GM12878 (cell line): ENCODE measurements at regions not wholly inside any gene's neighbourhood (a gene's known extent, or its start where the extent isn't known, plus 50 kb on each side); places are given as distances from the start of the nearest gene placed in this dataset.

Experiments
- ATAC-seq: fragments of 200-7000 bp; cut with Tn5 transposase; 3 replicates; pipeline ENCODE4 v1.9.1; 2020; ENCODE audit warnings: mild to moderate bottlenecking, moderate library complexity
- BruUV-seq: library from RNA; stranded (reverse); fragments of 400-500 nt; replicated peaks from 2 replicates; lab custom pipeline; 2021; lab: Mats Ljungman, UMichigan
- CTCF ChIA-PET: fragments of 300-600 bp; sonication (Branson Sonifier 250); formaldehyde crosslinking; extraction: SDS; loops from one replicate; lab custom pipeline; 2021; ENCODE audit warnings: inconsistent platforms; lab: Yijun Ruan, JAX
- POLR2A ChIA-PET: fragments of 350-600 bp; formaldehyde crosslinking; extraction: SDS; loops from one replicate; lab custom pipeline; 2021; ENCODE audit warnings: inconsistent platforms; lab: Charles Lee
- RAD21 ChIA-PET: fragments of 300-600 bp; sonication (Branson Sonifier 250); formaldehyde crosslinking; loops from one replicate; lab custom pipeline; 2023; ENCODE audit warnings: antibody characterized with exemption; ENCODE audit not compliant: unreplicated experiment; lab: Charles Lee
- SMC1A ChIA-PET: fragments of 300-600 bp; sonication (Branson Sonifier 250); formaldehyde crosslinking; loops from one replicate; lab custom pipeline; 2023; ENCODE audit not compliant: unreplicated experiment, uncharacterized antibody; lab: Charles Lee
- DNase-seq: peaks from one replicate; pipeline ENCODE4 v3.0.0-alpha.2; 2011; ENCODE audit warnings: low read depth, low spot score
- FAIRE-seq: peaks from 3 replicates; lab custom pipeline; 2011; peaks lifted over from hg19 to GRCh38; lab: Jason Lieb, UNC
- H2AFZ ChIP-seq: 2 replicates; pipeline ENCODE4 v1.6.0; 2011; ENCODE audit warnings: low read depth, low read length, control low read depth; ENCODE audit not compliant: control insufficient read depth
- H3K27ac ChIP-seq: 2 replicates; pipeline ENCODE4 v1.5.1; 2011; ENCODE audit warnings: control low read depth; ENCODE audit not compliant: control insufficient read depth, insufficient read depth
- H3K27me3 ChIP-seq, 2 experiments: replicated peaks in 1 of 2; 2 replicates each; pipeline versions ENCODE4 v1.6.0 to v1.6.1; 2011; ENCODE audit warnings: low read length in 1 of 2; ENCODE audit not compliant: control insufficient read depth in 2 of 2, insufficient read depth in 2 of 2
- H3K36me3 ChIP-seq, 2 experiments: 2 replicates each; pipeline ENCODE4 v1.5.1; 2011; ENCODE audit warnings: low read length in 1 of 2; ENCODE audit not compliant: control insufficient read depth in 2 of 2, insufficient read depth in 2 of 2
- H3K4me1 ChIP-seq: 2 replicates; pipeline ENCODE4 v1.6.1; 2011; ENCODE audit warnings: mild to moderate bottlenecking, low read length, moderate library complexity, mixed read lengths; ENCODE audit not compliant: control insufficient read depth, insufficient read depth
- H3K4me2 ChIP-seq: 2 replicates; pipeline ENCODE4 v1.6.0; 2011; ENCODE audit warnings: control low read depth; ENCODE audit not compliant: control insufficient read depth, insufficient read depth
- H3K4me3 ChIP-seq: fragments of 200-600 bp; sonication (generic); 2 replicates; pipeline ENCODE4 v1.5.1; 2016
- H3K79me2 ChIP-seq: 2 replicates; pipeline ENCODE4 v1.6.0; 2011; ENCODE audit warnings: low read length; ENCODE audit not compliant: control insufficient read depth, insufficient read depth
- H3K9ac ChIP-seq: 2 replicates; pipeline ENCODE4 v1.8.0; 2011; ENCODE audit warnings: low read length, control low read depth, mixed read lengths; ENCODE audit not compliant: control insufficient read depth, insufficient read depth
- H3K9me3 ChIP-seq: replicated peaks from 3 replicates; pipeline ENCODE4 v1.5.1; 2011; ENCODE audit warnings: mild to moderate bottlenecking, low read length; ENCODE audit not compliant: control insufficient read depth, insufficient read depth
- H4K20me1 ChIP-seq: 2 replicates; pipeline ENCODE4 v1.6.0; 2011; ENCODE audit not compliant: control insufficient read depth, insufficient read depth
- ATF2 ChIP-seq: IDR thresholded peaks from 2 replicates; pipeline ENCODE4 v1.6.1; 2012; ENCODE audit warnings: low read length, inconsistent platforms
- CUX1 ChIP-seq: IDR thresholded peaks from 2 replicates; pipeline ENCODE4 v1.6.1; 2012; ENCODE audit warnings: improper control_type of control experiment, low read depth, low read length; ENCODE audit not compliant: insufficient replicate concordance
- KDM1A ChIP-seq: fragments of 200-600 bp; sonication (generic); IDR thresholded peaks from 2 replicates; pipeline ENCODE4 v1.6.1; 2016; ENCODE audit warnings: borderline replicate concordance
- MYB ChIP-seq: fragments of 150-350 bp; IDR thresholded peaks from 2 replicates; pipeline ENCODE4 v1.6.1; 2014; ENCODE audit warnings: mild to moderate bottlenecking, low read depth, low read length, borderline replicate concordance
- NFYB ChIP-seq: IDR thresholded peaks from 2 replicates; pipeline ENCODE4 v1.6.1; 2011; ENCODE audit warnings: low read depth, mild to moderate bottlenecking, low read length, improper control_type of control experiment, moderate library complexity; ENCODE audit not compliant: insufficient read depth
- PML ChIP-seq: IDR thresholded peaks from 2 replicates; pipeline ENCODE4 v1.6.1; 2012; ENCODE audit warnings: low read length, inconsistent platforms
- POLR2AphosphoS2 ChIP-seq: IDR thresholded peaks from 2 replicates; pipeline ENCODE4 v1.6.1; 2011; ENCODE audit warnings: low read depth, mild to moderate bottlenecking, low read length, improper control_type of control experiment, moderate library complexity
- TARDBP ChIP-seq: IDR thresholded peaks from 2 replicates; pipeline ENCODE4 v1.6.1; 2016; ENCODE audit warnings: borderline replicate concordance
- TCF3 ChIP-seq: IDR thresholded peaks from 2 replicates; pipeline ENCODE4 v1.6.1; 2012; ENCODE audit warnings: low read depth, mild to moderate bottlenecking, low read length, borderline replicate concordance; ENCODE audit not compliant: insufficient read depth
- ZNF217 ChIP-seq: fragments of 450-650 bp; IDR thresholded peaks from 2 replicates; pipeline ENCODE4 v1.6.1; 2017; ENCODE audit warnings: antibody characterized with exemption, mild to moderate bottlenecking
- WGBS: methylation state at CpG from one replicate; pipeline ENCODE4 v1.1.6; 2016; ENCODE audit warnings: low lambda C conversion rate; ENCODE audit not compliant: insufficient replicate concordance, insufficient coverage; ENCODE audit errors: missing lambda C conversion rate; 5-methylcytosine and 5-hydroxymethylcytosine counted together
- in situ Hi-C: fragments of 300-500 bp; cut with MboI; formaldehyde crosslinking; loops from 9 replicates; pipeline ENCODE4 v1.14.3; 2018; ENCODE audit warnings: mixed read lengths
- intact Hi-C: fragments of 100-400 bp; cut with micrococcal nuclease; formaldehyde crosslinking; loops from one replicate; pipeline ENCODE4 v1.14.2; 2022; ENCODE audit not compliant: unreplicated experiment

GRCh38 chr2:196260546-196260945 lies 89.2 kb upstream of the STK17B start:
- WGBS = 31% methylated on average over 5 of the region's 5 CpGs
- no peak for ATAC-seq
- no peaks in the 10 kb centered on the region for H3K9me3 ChIP-seq
- TF ChIP-seq ATF2 = no peak
- TF ChIP-seq MYB = no peak
- no peak for TF ChIP-seq PML
- no peak for TF ChIP-seq ZNF217
- no peak for TF ChIP-seq TARDBP
- no peak for TF ChIP-seq CUX1
- no peak for TF ChIP-seq TCF3
- no peak for TF ChIP-seq KDM1A
- no peak for TF ChIP-seq POLR2AphosphoS2
- TF ChIP-seq NFYB = no peak
- intact Hi-C loops = no loop called here
- SMC1A ChIA-PET = interaction anchor here (1.1 to 5.9 kb wide), 18 partner anchors 8 to 184 kb away, joined by 3 to 56 read pairs (median 10); no protein-coding TSS in a partner anchor
- RAD21 ChIA-PET = interaction anchor here (0.7 to 3.3 kb wide), 15 partner anchors 11 to 695 kb away, joined by 3 to 19 read pairs (median 6); no protein-coding TSS in a partner anchor
- no peak for DNase-seq
- no peaks in the 10 kb centered on the region for H3K79me2 ChIP-seq
- no peak overlapping the region for H3K4me3 ChIP-seq
- H3K4me1 ChIP-seq = peaks cover 9% of the 10 kb centered on the region
- H4K20me1 ChIP-seq = no peaks in the 10 kb centered on the region
- no peak overlapping the region for H2AFZ ChIP-seq
- no peak overlapping the region for H3K9ac ChIP-seq
- in situ Hi-C loops = loop anchor here (25.0 kb wide), 1 partner anchor 98 kb away; the partner anchor contains the start of gene STK17B
- H3K4me2 ChIP-seq = no peak overlapping the region
- peaks cover 0 to 9% of the 10 kb centered on the region in 2 experiments; a peak in 2 of 4 replicates for H3K36me3 ChIP-seq
- no peak for FAIRE-seq
- CTCF ChIA-PET = interaction anchor here (0.8 to 4.3 kb wide), 8 partner anchors 8 to 491 kb away, joined by 3 to 17 read pairs (median 8); no protein-coding TSS in a partner anchor
- no peak overlapping the region for H3K27ac ChIP-seq
- BruUV-seq = no TSS peak
- POLR2A ChIA-PET = interaction anchor here (1.3 to 2.5 kb wide), 5 partner anchors 12 to 94 kb away, joined by 3 to 20 read pairs (median 3); partner anchors contain the start of gene STK17B
- no peaks in the 10 kb centered on the region for H3K27me3 ChIP-seq
